ENCODE measurements at regions not wholly inside any gene's neighbourhood (a gene's known extent, or its start where the extent isn't known, plus 50 kb on each side); places are given as distances from the start of the nearest gene placed in this dataset.
A peak's percentile ranks its signal among the peaks of the same experiment; 100 is the strongest.

- ChIA-PET CTCF (no interaction called here), POLR2A (no interaction called here)
- BruUV-seq (replicated peaks): no TSS peak
- H3K36me3 Mint-ChIP-seq (ENCODE audit: insufficient read depth, unreplicated experiment): no peaks in the 10 kb centered on the region
- peak; percentile 4 for DNase-seq (ENCODE audit: unreplicated experiment)
- no peak overlapping the region for H3K4me3 Mint-ChIP-seq (ENCODE audit: unreplicated experiment)
- H3K9me3 Mint-ChIP-seq (ENCODE audit: unreplicated experiment): no peaks in the 10 kb centered on the region
- H3K27me3 Mint-ChIP-seq (ENCODE audit: insufficient read depth, unreplicated experiment): no peaks in the 10 kb centered on the region
- TF ChIP-seq CTCF (IDR thresholded peaks at IDR 0.05; ENCODE audit: unreplicated experiment): no peak
- intact Hi-C loops (cut with micrococcal nuclease): no loop called here
- H3K4me1 Mint-ChIP-seq (ENCODE audit: insufficient read depth, unreplicated experiment): no peaks in the 10 kb centered on the region
- no peak overlapping the region for H3K27ac Mint-ChIP-seq (ENCODE audit: low read depth, unreplicated experiment)
These were observed 146.8 kb upstream of the NDST4 start for GRCh38 chr4:115260195-115260594.

GRCh38 chr4:115259642-115260041 lies 146.2 kb upstream of the NDST4 start:
- Mint-ChIP-seq H3K4me1 (ENCODE audit: insufficient read depth, unreplicated experiment) (no peaks in the 10 kb centered on the region), H3K9me3 (ENCODE audit: unreplicated experiment) (no peaks in the 10 kb centered on the region), H3K27ac (ENCODE audit: low read depth, unreplicated experiment) (no peak overlapping the region), H3K27me3 (ENCODE audit: insufficient read depth, unreplicated experiment) (no peaks in the 10 kb centered on the region), H3K36me3 (ENCODE audit: insufficient read depth, unreplicated experiment) (no peaks in the 10 kb centered on the region), H3K4me3 (ENCODE audit: unreplicated experiment) (no peak overlapping the region)
- intact Hi-C loops (cut with micrococcal nuclease): no loop called here
- TF ChIP-seq CTCF (IDR thresholded peaks at IDR 0.05; ENCODE audit: unreplicated experiment): no peak
- CTCF ChIA-PET: no interaction called here
- no peak for DNase-seq (ENCODE audit: unreplicated experiment)
- no TSS peak for BruUV-seq (replicated peaks)
- POLR2A ChIA-PET: no interaction called here

- Mint-ChIP-seq H3K36me3 (ENCODE audit: insufficient read depth, unreplicated experiment) (no peaks in the 10 kb centered on the region), H3K4me1 (ENCODE audit: insufficient read depth, unreplicated experiment) (peaks cover 5% of the 10 kb centered on the region), H3K4me3 (ENCODE audit: unreplicated experiment) (no peak overlapping the region), H3K27me3 (ENCODE audit: insufficient read depth, unreplicated experiment) (no peaks in the 10 kb centered on the region), H3K9me3 (ENCODE audit: unreplicated experiment) (no peaks in the 10 kb centered on the region), H3K27ac (ENCODE audit: low read depth, unreplicated experiment) (no peak overlapping the region)
- ChIA-PET CTCF (no interaction called here), POLR2A (no interaction called here)
- no TSS peak for BruUV-seq (replicated peaks)
- no peak for TF ChIP-seq CTCF (IDR thresholded peaks at IDR 0.05; ENCODE audit: unreplicated experiment)
- intact Hi-C loops (cut with micrococcal nuclease): no loop called here
- peak; percentile 12 for DNase-seq (ENCODE audit: unreplicated experiment)
These were observed 136.4 kb upstream of the NDST4 start for GRCh38 chr4:115249808-115250207.

- Mint-ChIP-seq H3K4me3 (ENCODE audit: unreplicated experiment) (no peak overlapping the region), H3K27ac (ENCODE audit: low read depth, unreplicated experiment) (no peak overlapping the region), H3K27me3 (ENCODE audit: insufficient read depth, unreplicated experiment) (peaks cover 24% of the 10 kb centered on the region), H3K9me3 (ENCODE audit: unreplicated experiment) (no peaks in the 10 kb centered on the region), H3K36me3 (ENCODE audit: insufficient read depth, unreplicated experiment) (no peaks in the 10 kb centered on the region), H3K4me1 (ENCODE audit: insufficient read depth, unreplicated experiment) (peaks cover 8% of the 10 kb centered on the region)
- TF ChIP-seq CTCF (IDR thresholded peaks at IDR 0.05; ENCODE audit: unreplicated experiment): peak; percentile 40
- intact Hi-C loops (cut with micrococcal nuclease): loop anchor here (1.0 to 10.0 kb wide), 4 partner anchors 142 to 550 kb away; no protein-coding TSS in a partner anchor
- peak; percentile 28 for DNase-seq (ENCODE audit: unreplicated experiment)
- BruUV-seq (replicated peaks): no TSS peak
- CTCF ChIA-PET: interaction anchor here (0.6 to 1.9 kb wide), 8 partner anchors 10 to 618 kb away, joined by 3 to 11 read pairs (median 4); no protein-coding TSS in a partner anchor
- POLR2A ChIA-PET: no interaction called here
These were observed 121.1 kb upstream of the NDST4 start for GRCh38 chr4:115234405-115235093.
